GM23248 (cell line): ENCODE measurements at regions not wholly inside any gene's neighbourhood (a gene's known extent, or its start where the extent isn't known, plus 50 kb on each side); places are given as distances from the start of the nearest gene placed in this dataset.

ENCODE experiments used
- DNase-seq: peaks from one replicate; pipeline ENCODE4 v3.0.0-alpha.2; 2015
- H2AFZ ChIP-seq: fragments of 200-600 bp; sonication (generic); 2 replicates; pipeline ENCODE4 v1.6.1; 2016; ENCODE audit warnings: antibody characterized with exemption
- H3F3A ChIP-seq: fragments of 200-600 bp; sonication (generic); 2 replicates; pipeline ENCODE4 v1.6.1; 2016; ENCODE audit warnings: mild to moderate bottlenecking, antibody characterized with exemption, mixed run types; ENCODE audit not compliant: insufficient read depth
- H3K27ac ChIP-seq: fragments of 200-600 bp; sonication (generic); 2 replicates; pipeline ENCODE4 v1.5.1; 2016; ENCODE audit warnings: mild to moderate bottlenecking
- H3K27me3 ChIP-seq: fragments of 200-600 bp; sonication (generic); replicated peaks from 2 replicates; pipeline ENCODE4 v1.6.1; 2016; ENCODE audit warnings: mild to moderate bottlenecking; ENCODE audit not compliant: insufficient read depth
- H3K36me3 ChIP-seq: fragments of 200-600 bp; sonication (generic); 2 replicates; pipeline ENCODE4 v1.6.1; 2016; ENCODE audit warnings: low read depth, mild to moderate bottlenecking
- H3K4me1 ChIP-seq: fragments of 200-600 bp; sonication (generic); 2 replicates; pipeline ENCODE4 v1.6.1; 2016; ENCODE audit warnings: mild to moderate bottlenecking; ENCODE audit not compliant: insufficient read depth
- H3K4me2 ChIP-seq: fragments of 200-600 bp; sonication (generic); one replicate; pipeline ENCODE4 v1.6.1; 2016; ENCODE audit warnings: mild to moderate bottlenecking; ENCODE audit not compliant: unreplicated experiment
- H3K4me3 ChIP-seq: fragments of 200-600 bp; sonication (generic); 2 replicates; pipeline ENCODE4 v1.5.1; 2016; ENCODE audit warnings: mild to moderate bottlenecking
- H3K79me2 ChIP-seq: fragments of 200-600 bp; sonication (generic); 2 replicates; pipeline ENCODE4 v1.6.1; 2016; ENCODE audit warnings: mild to moderate bottlenecking; ENCODE audit not compliant: insufficient read depth
- H3K9ac ChIP-seq: fragments of 200-600 bp; sonication (generic); 2 replicates; pipeline ENCODE4 v1.6.1; 2016; ENCODE audit warnings: mild to moderate bottlenecking
- H3K9me2 ChIP-seq: fragments of 200-600 bp; sonication (generic); 2 replicates; pipeline ENCODE4 v1.6.1; 2016; ENCODE audit warnings: mixed run types, mild to moderate bottlenecking, moderate library complexity; ENCODE audit not compliant: insufficient read depth
- H3K9me3 ChIP-seq: fragments of 200-600 bp; sonication (generic); one replicate; pipeline ENCODE4 v1.6.1; 2017; ENCODE audit warnings: low read depth
- H4K20me1 ChIP-seq: fragments of 200-600 bp; sonication (generic); 2 replicates; pipeline ENCODE4 v1.6.0; 2016; ENCODE audit not compliant: insufficient read depth
- EZH2 ChIP-seq: fragments of 200-600 bp; sonication (generic); IDR thresholded peaks from 2 replicates; pipeline ENCODE4 v1.6.1; 2018; ENCODE audit warnings: antibody characterized with exemption, mild to moderate bottlenecking; ENCODE audit not compliant: insufficient read depth, poor library complexity, severe bottlenecking
- EZH2phosphoT487 ChIP-seq: fragments of 200-600 bp; sonication (generic); IDR thresholded peaks from 2 replicates; pipeline ENCODE4 v1.6.1; 2018; ENCODE audit warnings: antibody characterized with exemption, moderate library complexity, mild to moderate bottlenecking, low read depth; ENCODE audit not compliant: insufficient read depth
- WGBS, 2 experiments: methylation state at CpG; one replicate each; pipeline ENCODE4 v1.1.6; 2015 to 2017; ENCODE audit warnings: low lambda C conversion rate in 2 of 2, low coverage in 1 of 2; ENCODE audit errors: missing lambda C conversion rate in 2 of 2; 5-methylcytosine and 5-hydroxymethylcytosine counted together
- in situ Hi-C: fragments of 300-500 bp; cut with MboI; formaldehyde crosslinking; loops from 2 replicates; pipeline ENCODE4 v1.15.0; 2020

GRCh38 chr1:94362466-94363058 is 55.6 kb upstream of the ABCD3 start:
- Histone ChIP-seq H3K27ac (no peak overlapping the region), H3K79me2 (no peaks in the 10 kb centered on the region), H3K36me3 (no peaks in the 10 kb centered on the region), H3K4me2 (no peak overlapping the region), H4K20me1 (no peaks in the 10 kb centered on the region), H2AFZ (no peak overlapping the region), H3K9me2 (no peaks in the 10 kb centered on the region), H3F3A (no peaks in the 10 kb centered on the region), H3K9me3 (no peaks in the 10 kb centered on the region), H3K4me3 (no peak overlapping the region), H3K9ac (no peak overlapping the region), H3K4me1 (no peaks in the 10 kb centered on the region), H3K27me3 (0 out of 2 replicates have a peak, but pooled peaks cover 8% of the 10 kb centered on the region)
- TF ChIP-seq EZH2phosphoT487: no peak
- TF ChIP-seq EZH2: no peak
- DNase-seq: peak; percentile 4
- 62 to 64% methylated on average over 4 of the region's 4 CpGs for WGBS, 2 experiments
- in situ Hi-C loops: no loop called here

GRCh38 chr1:94358630-94359599 is 59.3 kb upstream of the ABCD3 start:
- in situ Hi-C loops: no loop called here
- no peaks in the 10 kb centered on the region for H3K9me2 ChIP-seq
- no peak for DNase-seq
- H3K79me2 ChIP-seq: no peaks in the 10 kb centered on the region
- H3K9me3 ChIP-seq: no peaks in the 10 kb centered on the region
- H3K4me1 ChIP-seq: no peaks in the 10 kb centered on the region
- no peak overlapping the region for H3K9ac ChIP-seq
- WGBS, 2 experiments: 74 to 76% methylated on average over 10 of the region's 10 CpGs
- no peak overlapping the region for H3K4me3 ChIP-seq
- H4K20me1 ChIP-seq: no peaks in the 10 kb centered on the region
- H3K36me3 ChIP-seq: no peaks in the 10 kb centered on the region
- no peak for TF ChIP-seq EZH2phosphoT487
- no peak for TF ChIP-seq EZH2
- no peak overlapping the region for H3K4me2 ChIP-seq
- no peak overlapping the region for H3K27ac ChIP-seq
- H3K27me3 ChIP-seq: peaks cover 10% of the 10 kb centered on the region; the same call in 1 of the 2 replicates
- H2AFZ ChIP-seq: no peak overlapping the region
- no peaks in the 10 kb centered on the region for H3F3A ChIP-seq

- Histone ChIP-seq H3K9me3 (no peaks in the 10 kb centered on the region), H3K4me3 (no peak overlapping the region), H3K36me3 (no peaks in the 10 kb centered on the region), H2AFZ (no peak overlapping the region), H3K79me2 (no peaks in the 10 kb centered on the region), H3K4me1 (no peaks in the 10 kb centered on the region), H3K9ac (no peak overlapping the region), H3K9me2 (no peaks in the 10 kb centered on the region), H3F3A (no peaks in the 10 kb centered on the region), H3K27ac (no peak overlapping the region), H4K20me1 (no peaks in the 10 kb centered on the region), H3K27me3 (peaks cover 17% of the 10 kb centered on the region; the same call in 1 of the 2 replicates), H3K4me2 (no peak overlapping the region)
- WGBS, 2 experiments: 74 to 81% methylated on average over 5 of the region's 5 CpGs
- TF ChIP-seq EZH2 (no peak), EZH2phosphoT487 (no peak)
- no peak for DNase-seq
- in situ Hi-C loops: no loop called here
These were observed 60.5 kb upstream of the ABCD3 start for GRCh38 chr1:94357661-94358060.

- Histone ChIP-seq H3K9me2 (no peaks in the 10 kb centered on the region), H3K4me3 (no peak overlapping the region), H3K4me1 (no peaks in the 10 kb centered on the region), H3F3A (no peaks in the 10 kb centered on the region), H2AFZ (no peak overlapping the region), H3K27me3 (peaks cover 31% of the 10 kb centered on the region), H3K9me3 (no peaks in the 10 kb centered on the region), H4K20me1 (no peaks in the 10 kb centered on the region), H3K27ac (no peak overlapping the region), H3K79me2 (no peaks in the 10 kb centered on the region), H3K36me3 (no peaks in the 10 kb centered on the region), H3K9ac (no peak overlapping the region), H3K4me2 (no peak overlapping the region)
- TF ChIP-seq EZH2 (no peak), EZH2phosphoT487 (no peak)
- in situ Hi-C loops: no loop called here
- no peak for DNase-seq
- WGBS, 2 experiments: 9 to 15% methylated on average over 3 of the region's 3 CpGs
These were observed 62.7 kb upstream of the ABCD3 start for GRCh38 chr1:94355485-94355980.
